Muscle layer of duodenum (tissue), 2 donors: ENCODE measurements at regions not wholly inside any gene's neighbourhood (a gene's known extent, or its start where the extent isn't known, plus 50 kb on each side); places are given as distances from the start of the nearest gene placed in this dataset.

Experiments
- H3K27ac ChIP-seq: one replicate; pipeline ENCODE4 v1.7.0; 2013; ENCODE audit warnings: mild to moderate bottlenecking, low read length
- H3K27me3 ChIP-seq: one replicate; pipeline ENCODE4 v1.7.0; 2013; ENCODE audit warnings: low read depth, mild to moderate bottlenecking, control low read depth, low read length
- H3K36me3 ChIP-seq, 2 donors: one replicate each; pipeline ENCODE4 v1.7.0; 2013; ENCODE audit warnings: low read length in 2 of 2, control low read depth in 1 of 2, mild to moderate bottlenecking in 1 of 2; ENCODE audit not compliant: insufficient read depth in 2 of 2, control insufficient read depth in 1 of 2
- H3K4me1 ChIP-seq, 2 donors: one replicate each; pipeline ENCODE4 v1.7.0; 2013; ENCODE audit warnings: low read length in 2 of 2, mild to moderate bottlenecking in 2 of 2, control low read depth in 1 of 2, moderate library complexity in 1 of 2; ENCODE audit not compliant: insufficient read depth in 2 of 2, control insufficient read depth in 1 of 2
- H3K4me3 ChIP-seq, 2 donors: one replicate each; pipeline ENCODE4 v1.7.0; 2013; ENCODE audit warnings: low read length in 2 of 2, low read depth in 1 of 2, mild to moderate bottlenecking in 1 of 2
- H3K9me3 ChIP-seq, 2 donors: one replicate each; pipeline ENCODE4 v1.7.0; 2013; ENCODE audit warnings: low read length in 2 of 2, control low read depth in 1 of 2, mild to moderate bottlenecking in 1 of 2; ENCODE audit not compliant: control insufficient read depth in 1 of 2
- donor health status: healthy.

DNA sequence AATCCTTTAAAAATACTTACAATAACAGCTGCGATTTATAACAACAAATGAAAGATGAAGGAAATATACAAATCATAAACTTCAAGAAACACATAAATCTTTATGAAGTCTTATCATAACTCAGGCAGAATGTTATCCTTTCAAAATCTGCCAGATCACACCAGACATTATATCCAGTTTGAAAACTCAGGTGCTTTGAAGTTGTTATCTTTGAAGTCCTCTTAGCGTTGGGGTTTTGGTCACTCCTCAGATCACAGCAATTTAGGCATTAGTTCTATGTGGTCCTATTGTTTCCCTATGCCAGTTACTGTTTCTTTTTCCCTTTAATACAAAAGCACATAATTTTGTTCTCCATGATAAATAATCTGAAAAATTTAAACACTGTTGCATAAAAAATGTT is 934.6 kb downstream of the EPHA3 start:
- no peaks in the 10 kb centered on the region for H3K4me1 ChIP-seq
- no peaks in the 10 kb centered on the region for H3K36me3 ChIP-seq
- no peaks in the 10 kb centered on the region for H3K27me3 ChIP-seq
- H3K27ac ChIP-seq = no peak overlapping the region
- H3K4me3 ChIP-seq = no peak overlapping the region
- H3K9me3 ChIP-seq = no peaks in the 10 kb centered on the region

GRCh38 chr3:90043287-90043686 is 935.9 kb downstream of the EPHA3 start:
- H3K4me1 ChIP-seq = no peaks in the 10 kb centered on the region
- H3K27ac ChIP-seq = no peak overlapping the region
- H3K4me3 ChIP-seq = no peak overlapping the region
- H3K36me3 ChIP-seq = no peaks in the 10 kb centered on the region
- no peaks in the 10 kb centered on the region for H3K9me3 ChIP-seq
- no peaks in the 10 kb centered on the region for H3K27me3 ChIP-seq

GRCh38 chr3:90044084-90044816 is 936.8 kb downstream of the EPHA3 start:
- no peaks in the 10 kb centered on the region for H3K27me3 ChIP-seq
- H3K9me3 ChIP-seq = no peaks in the 10 kb centered on the region
- H3K36me3 ChIP-seq = no peaks in the 10 kb centered on the region
- no peak overlapping the region for H3K4me3 ChIP-seq
- H3K4me1 ChIP-seq = no peaks in the 10 kb centered on the region
- H3K27ac ChIP-seq = no peak overlapping the region

DNA sequence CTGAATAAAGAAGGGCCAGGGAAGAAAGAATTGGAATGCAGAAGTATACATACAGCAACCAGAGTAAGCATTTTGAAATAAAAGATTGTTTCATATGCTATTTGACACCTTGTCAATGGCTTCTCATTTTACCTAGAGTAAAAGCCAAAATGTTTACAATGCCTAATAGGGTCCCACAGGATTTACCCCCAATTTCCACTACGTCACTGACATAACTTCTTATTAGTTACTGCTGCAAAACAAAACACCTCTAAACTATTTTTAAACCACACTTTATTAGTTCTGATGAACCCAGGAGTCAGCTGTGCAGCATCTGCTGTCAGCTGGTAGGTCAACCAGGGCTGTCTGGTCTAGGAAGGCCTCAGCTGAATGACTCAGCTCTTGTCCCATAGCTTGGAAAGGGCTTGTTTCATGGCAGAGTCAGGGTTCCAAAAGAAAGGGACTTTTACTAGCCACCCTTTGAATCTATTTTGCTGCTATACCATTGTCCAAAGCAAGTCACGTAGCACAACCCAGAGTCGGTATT is 945.1 kb downstream of the EPHA3 start:
- Histone ChIP-seq H3K36me3 (no peaks in the 10 kb centered on the region), H3K4me3 (no peak overlapping the region), H3K27me3 (no peaks in the 10 kb centered on the region), H3K4me1 (peaks cover 0 to 15% of the 10 kb centered on the region in 2 donors), H3K27ac (no peak overlapping the region), H3K9me3 (no peaks in the 10 kb centered on the region)

DNA sequence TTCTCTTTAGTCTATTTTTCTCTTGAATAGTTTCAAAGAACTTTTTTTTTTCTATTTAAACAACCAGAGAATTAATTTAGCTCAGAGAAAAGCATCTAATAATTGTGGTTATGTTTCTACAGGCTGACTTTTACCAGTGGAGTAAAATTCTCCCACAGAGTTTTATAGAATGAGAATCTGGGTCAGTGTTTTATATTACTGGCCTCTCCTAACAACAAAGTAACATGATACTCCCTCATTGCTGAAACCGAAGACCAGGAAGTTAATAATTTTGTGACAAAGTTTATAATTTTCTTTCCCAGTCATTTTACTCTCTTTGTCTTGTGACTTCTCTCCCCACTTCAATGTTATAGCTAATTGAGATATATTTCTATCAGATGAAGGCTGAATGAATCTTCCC is 946.9 kb downstream of the EPHA3 start:
- Histone ChIP-seq H3K4me1 (peaks cover 0 to 15% of the 10 kb centered on the region in 2 donors), H3K27me3 (no peaks in the 10 kb centered on the region), H3K9me3 (no peaks in the 10 kb centered on the region), H3K36me3 (no peaks in the 10 kb centered on the region), H3K4me3 (no peak overlapping the region), H3K27ac (no peak overlapping the region)

GRCh38 chr3:90055666-90056065 is 948.2 kb downstream of the EPHA3 start:
- Histone ChIP-seq H3K4me1 (peaks cover 0 to 15% of the 10 kb centered on the region in 2 donors), H3K27me3 (no peaks in the 10 kb centered on the region), H3K27ac (no peak overlapping the region), H3K9me3 (no peaks in the 10 kb centered on the region), H3K4me3 (no peak overlapping the region), H3K36me3 (no peaks in the 10 kb centered on the region)

DNA sequence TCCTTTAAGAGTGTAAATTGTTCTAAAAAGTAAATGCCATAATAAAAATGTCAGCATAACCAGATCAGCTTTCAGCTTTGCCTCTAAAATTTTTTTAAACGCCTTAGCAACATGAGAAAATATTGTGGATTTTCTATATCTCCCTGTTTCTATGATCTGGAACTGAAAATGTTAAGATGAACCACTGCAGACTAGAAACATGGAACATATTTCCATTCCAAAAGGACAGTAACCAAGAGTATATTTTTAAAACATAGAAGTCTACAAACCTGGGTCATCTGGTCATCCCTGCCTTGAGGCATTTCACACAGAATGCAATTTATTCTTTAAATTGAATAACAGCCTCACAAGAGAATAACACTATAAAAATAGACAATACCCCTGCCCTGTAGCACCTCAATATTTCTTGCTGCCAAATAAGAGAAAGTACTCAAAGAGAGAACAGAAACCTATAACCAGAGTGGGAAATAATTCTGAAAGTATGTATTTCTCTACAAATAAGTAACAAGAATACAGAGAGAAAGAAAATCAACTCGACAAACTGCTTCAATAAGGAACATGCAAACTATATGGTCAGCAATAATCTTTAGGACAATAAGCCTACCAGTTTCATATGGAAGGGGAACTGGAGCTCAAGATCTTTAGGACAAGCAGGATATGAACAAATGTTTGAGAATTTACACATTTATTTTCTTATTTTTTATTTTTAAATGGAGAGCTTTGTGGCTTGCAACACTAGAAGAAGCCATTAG is 949.0 kb downstream of the EPHA3 start:
- H3K9me3 ChIP-seq = no peaks in the 10 kb centered on the region
- no peak overlapping the region for H3K4me3 ChIP-seq
- no peak overlapping the region for H3K27ac ChIP-seq
- H3K36me3 ChIP-seq = no peaks in the 10 kb centered on the region
- H3K4me1 ChIP-seq = peaks cover 0 to 15% of the 10 kb centered on the region in 2 donors
- no peaks in the 10 kb centered on the region for H3K27me3 ChIP-seq

DNA sequence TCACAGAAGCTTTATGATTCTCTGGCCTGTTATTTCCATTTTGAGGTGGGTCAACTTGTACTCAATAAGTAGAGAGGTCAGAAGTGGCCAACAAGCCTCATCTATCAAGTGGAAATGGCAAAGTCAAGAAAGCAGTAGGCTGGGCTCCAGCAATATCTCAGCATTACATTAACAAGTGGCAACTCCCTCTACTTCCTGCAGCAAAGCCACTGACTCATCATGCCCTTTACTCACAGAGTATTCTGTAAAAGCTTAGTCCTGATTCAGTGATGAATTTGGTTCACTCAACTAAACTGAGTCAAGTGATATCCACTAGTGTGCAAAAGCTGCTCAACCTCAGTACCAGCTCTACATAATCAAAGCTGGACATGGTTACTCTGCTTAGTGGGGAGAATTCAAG is 954.6 kb downstream of the EPHA3 start:
- no peak overlapping the region for H3K27ac ChIP-seq
- no peaks in the 10 kb centered on the region for H3K27me3 ChIP-seq
- H3K36me3 ChIP-seq = no peaks in the 10 kb centered on the region
- no peaks in the 10 kb centered on the region for H3K4me1 ChIP-seq
- H3K9me3 ChIP-seq = no peaks in the 10 kb centered on the region
- no peak overlapping the region for H3K4me3 ChIP-seq

DNA sequence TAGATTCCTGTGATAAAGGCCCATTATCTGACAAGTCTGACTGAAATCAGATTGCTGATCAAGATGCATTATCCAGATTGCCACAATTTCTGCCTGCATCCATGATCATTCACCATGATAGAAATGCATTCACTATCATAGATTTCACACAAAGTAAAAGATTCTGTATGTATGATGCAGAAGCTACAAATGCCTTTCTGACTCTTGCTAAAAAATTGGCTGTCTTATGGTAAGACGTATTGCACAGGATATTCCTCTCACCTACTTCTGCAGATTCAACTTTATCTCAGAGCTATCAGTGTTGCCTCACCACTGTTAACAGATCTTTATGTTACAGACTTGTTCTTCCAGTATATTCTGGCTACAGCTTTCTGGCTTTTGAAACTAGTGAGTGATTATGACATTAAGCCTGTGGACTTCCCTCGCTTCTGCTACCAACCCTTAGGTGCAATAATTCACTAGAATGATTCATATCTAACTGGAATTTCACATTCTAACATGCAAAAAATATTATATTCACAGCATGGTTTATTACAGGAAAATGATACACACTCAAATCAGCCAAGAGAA is 955.3 kb downstream of the EPHA3 start:
- H3K4me3 ChIP-seq = no peak overlapping the region

GRCh38 chr3:90068783-90069182 is 961.4 kb downstream of the EPHA3 start:
- H3K9me3 ChIP-seq = no peaks in the 10 kb centered on the region
- H3K27ac ChIP-seq = no peak overlapping the region
- H3K27me3 ChIP-seq = no peaks in the 10 kb centered on the region
- no peaks in the 10 kb centered on the region for H3K36me3 ChIP-seq
- H3K4me3 ChIP-seq = no peak overlapping the region
- H3K4me1 ChIP-seq = no peaks in the 10 kb centered on the region

More for the DNA sequence above, 955.3 kb downstream of the EPHA3 start:
- H3K27ac ChIP-seq = no peak overlapping the region
- H3K4me1 ChIP-seq = no peaks in the 10 kb centered on the region
- H3K36me3 ChIP-seq = no peaks in the 10 kb centered on the region
- H3K9me3 ChIP-seq = no peaks in the 10 kb centered on the region
- no peaks in the 10 kb centered on the region for H3K27me3 ChIP-seq

- H3K4me3 ChIP-seq = no peak overlapping the region
Measured at GRCh38 chr3:90069748-90070147, 962.3 kb downstream of the EPHA3 start.

More at GRCh38 chr3:90069748-90070147, 962.3 kb downstream of the EPHA3 start:
- Histone ChIP-seq H3K4me1 (no peaks in the 10 kb centered on the region), H3K27ac (no peak overlapping the region), H3K9me3 (no peaks in the 10 kb centered on the region), H3K27me3 (no peaks in the 10 kb centered on the region), H3K36me3 (no peaks in the 10 kb centered on the region)
